ENCODE measurements at regions not wholly inside any gene's neighbourhood (a gene's known extent, or its start where the extent isn't known, plus 50 kb on each side); places are given as distances from the start of the nearest gene placed in this dataset.

DNA sequence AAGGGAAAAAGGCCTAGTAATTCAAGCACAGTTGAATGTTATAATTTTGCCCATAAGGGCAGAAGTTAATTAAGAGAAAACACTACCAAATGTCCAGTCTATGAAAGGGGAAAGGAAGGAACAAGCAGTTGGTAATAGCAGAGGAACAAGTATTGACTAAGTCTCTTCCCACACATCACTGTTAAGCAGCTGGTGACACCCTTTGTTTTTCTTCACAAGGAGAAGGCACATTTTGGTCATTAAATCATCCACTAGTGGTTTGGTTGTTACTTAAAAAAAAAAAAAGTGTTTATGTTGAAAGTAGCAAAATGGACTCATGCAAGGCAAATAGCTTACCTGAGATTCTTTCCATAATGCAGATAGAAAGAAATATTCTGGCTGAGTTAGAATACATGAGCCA, 321.4 kb upstream of the NECTIN3 start:
- peaks cover 19% of the 10 kb centered on the region for H3K4me1 ChIP-seq (ENCODE audit: insufficient read depth, low read length)
- no peak overlapping the region for H3K4me3 ChIP-seq (ENCODE audit: low read length)
- no peaks in the 10 kb centered on the region for H3K36me3 ChIP-seq (ENCODE audit: insufficient read depth, low read length)
- no peak overlapping the region for H2AFZ ChIP-seq (ENCODE audit: low read depth, low read length)
- H3K9me3 ChIP-seq (ENCODE audit: low read length) = peaks cover 4% of the 10 kb centered on the region
- no peaks in the 10 kb centered on the region for H3K27me3 ChIP-seq (ENCODE audit: insufficient read depth, low read length)

DNA sequence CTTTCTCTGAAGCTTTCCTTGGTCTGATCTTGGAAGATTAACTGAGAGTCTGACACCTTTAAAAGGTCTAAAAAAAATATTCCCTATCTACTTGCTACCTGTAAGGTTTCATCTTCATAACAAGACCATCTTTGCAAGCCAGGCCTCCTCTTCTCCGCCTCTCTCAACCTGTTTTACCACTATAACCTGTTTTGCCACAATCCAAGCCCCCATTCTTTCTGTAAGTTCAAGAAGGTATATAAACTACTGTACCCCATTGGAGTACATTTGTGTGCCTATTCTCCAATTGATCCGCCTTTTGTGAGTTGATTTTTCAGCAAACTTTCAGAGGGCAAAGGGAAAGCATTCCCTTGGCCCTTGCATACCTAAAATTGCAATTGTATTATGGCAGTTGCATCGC, 319.3 kb upstream of the NECTIN3 start:
- Histone ChIP-seq H3K4me1 (ENCODE audit: insufficient read depth, low read length) (peaks cover 24% of the 10 kb centered on the region), H3K9me3 (ENCODE audit: low read length) (no peaks in the 10 kb centered on the region), H3K27me3 (ENCODE audit: insufficient read depth, low read length) (no peaks in the 10 kb centered on the region), H2AFZ (ENCODE audit: low read depth, low read length) (no peak overlapping the region), H3K36me3 (ENCODE audit: insufficient read depth, low read length) (no peaks in the 10 kb centered on the region), H3K4me3 (ENCODE audit: low read length) (no peak overlapping the region)

DNA sequence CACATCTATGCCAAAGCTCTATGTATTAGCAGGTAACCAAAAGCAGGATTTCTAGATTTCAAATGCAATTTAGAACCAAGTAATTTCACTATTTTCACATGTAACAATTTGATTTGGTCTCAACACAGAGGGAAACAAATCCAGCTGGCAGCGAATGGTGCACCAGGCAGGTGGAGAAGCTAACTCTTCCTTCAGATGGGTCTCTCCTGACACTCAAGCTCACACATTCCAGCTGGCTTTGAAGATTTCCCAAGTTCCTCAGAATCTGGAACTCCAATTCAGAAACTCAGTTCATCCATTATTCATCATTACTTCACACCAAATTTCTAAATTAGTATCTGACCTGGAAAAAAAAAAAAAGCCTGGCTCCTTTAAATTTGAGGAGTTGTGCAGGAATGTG, 318.1 kb upstream of the NECTIN3 start:
- Histone ChIP-seq H3K4me1 (ENCODE audit: insufficient read depth, low read length) (peaks cover 24% of the 10 kb centered on the region), H3K36me3 (ENCODE audit: insufficient read depth, low read length) (no peaks in the 10 kb centered on the region), H3K27me3 (ENCODE audit: insufficient read depth, low read length) (no peaks in the 10 kb centered on the region), H3K9me3 (ENCODE audit: low read length) (no peaks in the 10 kb centered on the region), H2AFZ (ENCODE audit: low read depth, low read length) (no peak overlapping the region), H3K4me3 (ENCODE audit: low read length) (no peak overlapping the region)

DNA sequence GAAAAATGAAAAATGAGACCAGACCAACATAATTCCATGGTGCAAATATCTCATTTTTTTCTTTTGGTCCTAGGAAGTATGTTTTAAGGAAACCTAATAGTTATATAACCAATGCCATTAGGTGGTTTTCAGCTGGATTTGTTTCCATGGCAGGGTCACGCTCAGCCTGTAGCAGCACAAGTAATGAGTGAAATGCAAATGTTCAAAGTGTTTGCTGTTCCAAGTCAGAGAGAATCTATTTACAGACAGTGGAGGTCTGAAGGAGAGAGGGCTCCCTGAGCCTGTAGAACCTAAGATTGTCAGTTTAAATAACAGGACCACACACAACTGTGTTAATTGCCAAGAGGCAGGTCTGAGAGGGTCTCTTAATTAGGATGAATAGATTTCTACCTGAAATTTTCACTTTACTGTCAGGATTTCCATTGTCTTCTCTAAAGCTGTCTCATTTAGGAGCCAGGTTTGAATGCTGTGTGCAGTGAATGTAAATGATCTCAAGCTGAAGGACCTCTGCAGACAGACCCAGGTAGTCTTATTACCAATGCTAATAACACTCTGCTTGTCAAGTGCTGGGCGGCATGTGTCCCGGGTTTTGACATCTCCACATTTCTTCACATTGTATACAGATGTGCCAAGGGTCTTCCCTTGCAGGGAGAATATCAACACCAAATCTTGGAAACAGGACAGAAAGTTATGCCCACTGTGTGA, 317.3 kb upstream of the NECTIN3 start:
- Histone ChIP-seq H3K36me3 (ENCODE audit: insufficient read depth, low read length) (no peaks in the 10 kb centered on the region), H3K4me1 (ENCODE audit: insufficient read depth, low read length) (peaks cover 24% of the 10 kb centered on the region), H3K27me3 (ENCODE audit: insufficient read depth, low read length) (no peaks in the 10 kb centered on the region), H3K9me3 (ENCODE audit: low read length) (no peaks in the 10 kb centered on the region), H2AFZ (ENCODE audit: low read depth, low read length) (no peak overlapping the region), H3K4me3 (ENCODE audit: low read length) (no peak overlapping the region)

DNA sequence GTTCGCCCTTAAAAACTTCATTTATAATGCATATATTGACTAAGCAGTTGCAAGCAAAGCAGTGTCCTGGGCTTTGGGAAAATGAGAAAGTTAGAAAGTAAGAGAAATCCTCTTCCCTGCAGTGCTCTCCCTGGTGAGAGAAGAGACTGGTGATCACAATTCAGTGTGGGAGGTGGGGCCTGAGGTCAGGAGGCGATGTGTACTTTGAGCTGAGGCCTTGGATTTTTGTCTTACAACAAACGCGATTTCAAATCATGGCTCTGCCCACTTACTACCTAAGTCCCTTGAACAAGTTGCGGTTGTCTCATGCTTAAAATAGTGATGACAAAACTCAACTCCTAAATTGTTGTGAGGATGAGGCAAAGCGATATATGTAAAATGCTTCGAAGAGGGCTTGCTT, 316.3 kb upstream of the NECTIN3 start:
- Histone ChIP-seq H3K27me3 (ENCODE audit: insufficient read depth, low read length) (no peaks in the 10 kb centered on the region), H3K36me3 (ENCODE audit: insufficient read depth, low read length) (no peaks in the 10 kb centered on the region), H3K4me1 (ENCODE audit: insufficient read depth, low read length) (peaks cover 24% of the 10 kb centered on the region), H2AFZ (ENCODE audit: low read depth, low read length) (no peak overlapping the region), H3K9me3 (ENCODE audit: low read length) (no peaks in the 10 kb centered on the region), H3K4me3 (ENCODE audit: low read length) (no peak overlapping the region)

DNA sequence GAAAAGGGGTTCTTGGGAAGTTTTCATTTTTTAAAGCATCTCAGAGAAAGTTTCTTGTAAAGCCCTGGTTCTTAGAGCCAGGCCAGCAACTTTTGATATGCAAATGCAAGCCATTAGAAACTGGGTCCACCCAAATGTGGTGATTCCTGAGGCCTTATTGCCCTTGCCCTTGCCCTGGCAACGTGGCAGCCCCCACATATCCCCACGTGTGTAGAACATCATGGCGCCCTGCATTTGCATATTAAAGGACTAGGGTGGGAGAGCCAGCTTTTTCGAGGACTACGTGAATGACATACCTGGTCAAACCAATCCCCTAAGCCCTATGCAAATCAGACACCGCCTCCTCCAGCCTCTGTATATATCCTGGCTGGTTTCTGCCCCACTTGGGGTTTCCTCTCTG, 314.9 kb upstream of the NECTIN3 start:
- H3K4me3 ChIP-seq (ENCODE audit: low read length) = no peak overlapping the region
- H3K4me1 ChIP-seq (ENCODE audit: insufficient read depth, low read length) = peaks cover 24% of the 10 kb centered on the region
- no peaks in the 10 kb centered on the region for H3K36me3 ChIP-seq (ENCODE audit: insufficient read depth, low read length)
- no peaks in the 10 kb centered on the region for H3K9me3 ChIP-seq (ENCODE audit: low read length)
- no peaks in the 10 kb centered on the region for H3K27me3 ChIP-seq (ENCODE audit: insufficient read depth, low read length)
- H2AFZ ChIP-seq (ENCODE audit: low read depth, low read length) = no peak overlapping the region

DNA sequence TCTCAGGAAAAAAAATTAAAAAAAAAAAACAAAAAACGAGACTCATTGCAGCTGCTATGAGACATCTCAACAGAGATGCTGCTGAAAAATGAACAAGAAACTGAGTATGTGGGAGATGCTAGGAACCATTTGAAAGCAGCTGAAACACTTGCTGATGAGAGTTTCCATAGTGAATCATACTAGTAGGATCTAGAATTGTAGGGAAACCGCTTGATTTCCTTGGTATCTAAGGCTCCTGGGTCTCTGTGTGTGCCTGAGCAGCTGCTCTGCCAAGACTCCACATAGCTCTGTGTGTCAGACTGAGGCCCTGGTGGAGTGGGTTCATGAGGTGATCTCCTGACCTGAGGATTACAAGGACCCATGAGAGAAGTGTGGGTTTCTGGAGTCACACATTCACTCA, 313.4 kb upstream of the NECTIN3 start:
- Histone ChIP-seq H2AFZ (ENCODE audit: low read depth, low read length) (no peak overlapping the region), H3K36me3 (ENCODE audit: insufficient read depth, low read length) (no peaks in the 10 kb centered on the region), H3K4me3 (ENCODE audit: low read length) (no peak overlapping the region), H3K27me3 (ENCODE audit: insufficient read depth, low read length) (no peaks in the 10 kb centered on the region), H3K4me1 (ENCODE audit: insufficient read depth, low read length) (peaks cover 24% of the 10 kb centered on the region), H3K9me3 (ENCODE audit: low read length) (no peaks in the 10 kb centered on the region)

DNA sequence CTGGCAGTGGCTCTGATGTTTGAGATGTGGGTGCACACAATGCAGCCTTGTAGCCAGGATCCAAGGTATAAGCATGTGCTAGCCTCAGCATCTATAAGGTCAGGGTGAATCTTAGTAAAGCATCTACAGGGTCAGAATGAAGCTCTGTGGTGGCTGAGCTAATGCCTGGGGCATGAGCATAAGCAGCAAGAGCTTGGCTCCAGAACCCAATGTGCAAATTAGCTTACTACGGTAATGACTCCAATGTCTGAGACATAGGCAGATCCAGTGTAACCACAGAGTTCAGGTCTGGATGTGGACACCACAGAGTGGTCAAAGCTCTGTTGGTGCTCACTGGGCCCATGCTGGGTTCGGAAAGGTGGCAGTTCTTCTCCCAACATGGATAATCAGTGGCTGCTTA, 304.5 kb upstream of the NECTIN3 start:
- Histone ChIP-seq H3K4me3 (ENCODE audit: low read length) (no peak overlapping the region), H3K27me3 (ENCODE audit: insufficient read depth, low read length) (no peaks in the 10 kb centered on the region)

DNA sequence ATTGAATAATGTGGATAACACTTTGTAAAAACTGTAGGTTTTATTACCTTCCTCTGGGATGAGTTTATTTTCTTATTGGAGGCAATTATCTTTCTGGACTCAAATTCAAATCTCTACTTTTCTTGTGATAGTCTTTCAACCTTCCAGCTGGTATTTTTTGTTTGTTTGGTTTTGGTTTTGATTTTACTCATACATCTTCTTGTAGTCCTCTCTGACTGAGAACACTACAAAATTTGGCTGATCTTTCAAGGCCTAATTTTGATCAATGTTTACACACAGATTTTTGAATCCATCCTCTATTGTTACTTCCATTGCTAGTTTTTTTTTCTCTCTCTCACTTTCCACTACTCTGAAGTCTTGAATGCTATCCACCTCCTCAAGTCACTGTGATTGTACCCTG, 303.8 kb upstream of the NECTIN3 start:
- no peaks in the 10 kb centered on the region for H3K36me3 ChIP-seq (ENCODE audit: insufficient read depth, low read length)
- no peak overlapping the region for H3K4me3 ChIP-seq (ENCODE audit: low read length)
- H3K9me3 ChIP-seq (ENCODE audit: low read length) = peaks cover 9% of the 10 kb centered on the region
- H3K4me1 ChIP-seq (ENCODE audit: insufficient read depth, low read length) = peaks cover 15% of the 10 kb centered on the region
- H3K27me3 ChIP-seq (ENCODE audit: insufficient read depth, low read length) = no peaks in the 10 kb centered on the region
- H2AFZ ChIP-seq (ENCODE audit: low read depth, low read length) = no peak overlapping the region

More for the DNA sequence above, 304.5 kb upstream of the NECTIN3 start:
- H3K36me3 ChIP-seq (ENCODE audit: insufficient read depth, low read length) = no peaks in the 10 kb centered on the region
- peaks cover 9% of the 10 kb centered on the region for H3K9me3 ChIP-seq (ENCODE audit: low read length)
- H2AFZ ChIP-seq (ENCODE audit: low read depth, low read length) = no peak overlapping the region
- peaks cover 8% of the 10 kb centered on the region for H3K4me1 ChIP-seq (ENCODE audit: insufficient read depth, low read length)

DNA sequence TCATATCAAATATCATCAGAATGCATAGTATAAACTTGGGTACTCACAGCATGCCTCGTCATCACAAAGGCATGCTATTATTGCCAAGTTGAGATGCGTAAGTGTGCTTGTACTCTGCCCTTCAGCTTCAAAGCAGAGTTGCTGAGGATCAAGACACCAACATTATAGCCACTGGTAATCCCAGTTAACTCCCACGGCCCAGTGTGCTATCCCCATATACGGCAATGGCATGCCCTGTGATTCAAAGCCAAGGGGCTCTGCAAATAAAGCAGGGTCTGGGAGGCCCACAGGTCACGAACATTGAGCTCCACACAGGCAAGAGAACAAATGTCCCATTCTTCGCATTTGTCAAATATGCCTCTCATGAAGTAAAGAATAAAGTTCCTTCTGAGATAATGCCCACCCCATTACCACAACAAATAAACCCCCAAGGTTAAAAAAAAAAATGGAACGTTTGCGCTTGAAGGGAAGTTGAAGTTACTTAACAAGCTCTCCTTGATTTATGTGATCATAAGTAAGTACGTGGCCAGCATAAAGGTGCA, 298.1 kb upstream of the NECTIN3 start:
- Histone ChIP-seq H3K36me3 (ENCODE audit: insufficient read depth, low read length) (no peaks in the 10 kb centered on the region), H3K27me3 (ENCODE audit: insufficient read depth, low read length) (no peaks in the 10 kb centered on the region), H2AFZ (ENCODE audit: low read depth, low read length) (no peak overlapping the region), H3K4me1 (ENCODE audit: insufficient read depth, low read length) (peaks cover 37% of the 10 kb centered on the region), H3K4me3 (ENCODE audit: low read length) (no peak overlapping the region), H3K9me3 (ENCODE audit: low read length) (peaks cover 2% of the 10 kb centered on the region)

DNA sequence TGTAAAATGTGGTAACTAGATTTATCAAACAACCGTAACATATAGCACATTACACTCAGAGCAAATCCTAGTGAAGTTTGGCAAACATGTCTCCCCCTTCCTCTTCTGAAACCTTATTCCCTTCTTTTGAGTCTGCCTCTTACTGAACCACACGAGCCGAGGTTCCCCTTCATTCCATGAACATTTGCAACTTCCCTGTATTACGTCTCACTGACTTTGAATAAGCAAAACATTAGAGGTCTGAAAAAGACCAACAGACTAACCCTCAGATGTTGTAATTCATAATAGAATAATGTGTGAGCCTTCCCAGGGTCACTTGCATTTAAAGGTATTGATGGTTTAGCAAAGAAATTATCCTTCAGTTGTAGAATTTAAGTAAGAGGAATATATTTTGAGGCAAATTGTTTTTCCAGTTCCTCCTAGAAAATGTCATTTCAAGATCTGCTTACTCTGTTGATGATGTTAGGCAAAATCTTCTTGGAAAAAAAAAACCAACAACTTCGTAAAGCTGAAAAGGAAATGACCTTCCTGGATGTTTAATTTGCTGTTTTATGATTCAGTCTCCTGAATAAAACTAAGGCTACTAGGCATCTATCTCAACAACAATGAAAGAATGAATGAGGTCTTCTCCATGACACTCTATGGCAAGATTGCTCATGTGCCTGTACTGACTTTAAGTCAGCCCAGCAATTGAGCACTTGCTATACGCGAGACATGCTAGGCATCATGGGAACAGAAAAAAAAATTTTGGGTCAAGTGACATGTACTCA, 296.9 kb upstream of the NECTIN3 start:
- Histone ChIP-seq H3K4me3 (ENCODE audit: low read length) (no peak overlapping the region), H3K27me3 (ENCODE audit: insufficient read depth, low read length) (no peaks in the 10 kb centered on the region), H3K4me1 (ENCODE audit: insufficient read depth, low read length) (peaks cover 37% of the 10 kb centered on the region), H3K36me3 (ENCODE audit: insufficient read depth, low read length) (no peaks in the 10 kb centered on the region), H3K9me3 (ENCODE audit: low read length) (no peaks in the 10 kb centered on the region), H2AFZ (ENCODE audit: low read depth, low read length) (no peak overlapping the region)

DNA sequence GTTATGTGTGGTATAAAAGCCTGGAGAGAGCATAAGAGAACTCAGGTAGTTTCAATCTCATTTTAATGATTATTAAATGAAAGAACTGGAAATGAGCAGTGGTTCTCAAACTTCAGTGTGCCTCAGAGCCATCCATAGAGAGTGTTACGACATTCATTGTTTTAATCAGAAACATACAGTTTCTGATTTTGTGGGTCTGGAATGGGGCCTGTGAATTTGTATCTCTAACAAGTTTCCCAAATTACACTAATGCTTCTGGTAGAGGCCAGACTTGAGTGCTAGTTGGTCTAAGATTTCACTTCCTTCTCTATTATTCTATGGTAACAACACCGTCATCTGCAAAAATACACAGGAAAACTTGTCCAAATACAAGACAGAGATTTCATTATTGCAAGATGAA, 292.0 kb upstream of the NECTIN3 start:
- H3K9me3 ChIP-seq (ENCODE audit: low read length) = no peaks in the 10 kb centered on the region
- H3K36me3 ChIP-seq (ENCODE audit: insufficient read depth, low read length) = no peaks in the 10 kb centered on the region
- H3K27me3 ChIP-seq (ENCODE audit: insufficient read depth, low read length) = no peaks in the 10 kb centered on the region
- no peak overlapping the region for H3K4me3 ChIP-seq (ENCODE audit: low read length)
- no peak overlapping the region for H2AFZ ChIP-seq (ENCODE audit: low read depth, low read length)
- peaks cover 22% of the 10 kb centered on the region for H3K4me1 ChIP-seq (ENCODE audit: insufficient read depth, low read length)

DNA sequence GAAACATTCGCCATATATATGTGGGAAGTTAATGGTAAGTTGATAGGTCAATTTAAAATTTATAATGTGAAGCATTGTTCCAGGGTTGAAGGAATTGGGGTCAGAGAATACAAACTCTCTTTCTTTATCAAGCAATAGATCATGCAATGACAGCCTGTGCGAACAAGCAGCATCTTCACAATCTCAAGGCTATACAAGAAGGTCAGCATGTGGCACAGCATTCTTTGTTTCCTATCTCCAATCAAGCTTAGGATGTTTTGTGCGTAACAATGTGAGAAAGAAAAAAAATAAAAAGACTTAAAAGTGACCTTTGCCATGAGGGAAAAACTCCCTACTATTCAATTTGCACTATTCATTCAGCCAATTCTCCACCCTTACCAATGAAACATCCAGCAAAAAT, 288.1 kb upstream of the NECTIN3 start:
- no peak overlapping the region for H3K4me3 ChIP-seq (ENCODE audit: low read length)
- H2AFZ ChIP-seq (ENCODE audit: low read depth, low read length) = no peak overlapping the region
- H3K4me1 ChIP-seq (ENCODE audit: insufficient read depth, low read length) = peaks cover 14% of the 10 kb centered on the region
- no peaks in the 10 kb centered on the region for H3K9me3 ChIP-seq (ENCODE audit: low read length)
- H3K36me3 ChIP-seq (ENCODE audit: insufficient read depth, low read length) = no peaks in the 10 kb centered on the region
- no peaks in the 10 kb centered on the region for H3K27me3 ChIP-seq (ENCODE audit: insufficient read depth, low read length)
